HUDEP-2 (cell line): ENCODE measurements at regions not wholly inside any gene's neighbourhood (a gene's known extent, or its start where the extent isn't known, plus 50 kb on each side); places are given as distances from the start of the nearest gene placed in this dataset.
"Not testable (repeated sequence)": the region's sequence is repeated elsewhere in the genome, so short reads cannot be mapped to it uniquely, and the experiment has no call there.

Experiments
- DNase-seq, 76 experiments: peaks; one replicate each; lab custom pipeline; 2025; ENCODE audit not compliant: unreplicated experiment in 76 of 76; lab: John Stamatoyannopoulos, UW

- no peak for DNase-seq
These were observed 129.5 kb upstream of the KLF3 start for GRCh38 chr4:38534344-38535045.

- DNase-seq, result not testable (repeated sequence)
These were observed 128.9 kb upstream of the KLF3 start for GRCh38 chr4:38535071-38535470.

- no peak for DNase-seq
These were observed 128.3 kb upstream of the KLF3 start for GRCh38 chr4:38535717-38536116.

- DNase-seq, result no peak
These were observed 127.3 kb upstream of the KLF3 start for GRCh38 chr4:38536716-38537115.

- no peak for DNase-seq
These were observed 126.3 kb upstream of the KLF3 start for GRCh38 chr4:38537666-38538065.

GRCh38 chr4:38538517-38538916 is 125.5 kb upstream of the KLF3 start:
- no peak for DNase-seq

GRCh38 chr4:38539501-38539900 is 124.5 kb upstream of the KLF3 start:
- peak in 3 of 76 experiments; percentile 2 to 22 (median 12) for DNase-seq

- DNase-seq, result no peak
These were observed 116.9 kb upstream of the KLF3 start for GRCh38 chr4:38547052-38547451.

GRCh38 chr4:38548256-38548655 is 115.7 kb upstream of the KLF3 start:
- DNase-seq, result no peak

- no peak for DNase-seq
These were observed 104.6 kb upstream of the KLF3 start for GRCh38 chr4:38559374-38559773.

GRCh38 chr4:38560340-38560739 is 103.7 kb upstream of the KLF3 start:
- DNase-seq, result no peak

- no peak for DNase-seq
These were observed 103.0 kb upstream of the KLF3 start for GRCh38 chr4:38560768-38561558.

- DNase-seq, result no peak
These were observed 101.2 kb upstream of the KLF3 start for GRCh38 chr4:38562751-38563198.

GRCh38 chr4:38563707-38564495 is 100.1 kb upstream of the KLF3 start:
- DNase-seq, result no peak

- DNase-seq, result peak in 28 of 76 experiments; percentile 0 to 42 (median 6)
These were observed 98.5 kb upstream of the KLF3 start for GRCh38 chr4:38565271-38566199.

- no peak for DNase-seq
These were observed 97.1 kb upstream of the KLF3 start for GRCh38 chr4:38566806-38567398.

- no peak for DNase-seq
These were observed 96.5 kb upstream of the KLF3 start for GRCh38 chr4:38567457-38567856.

- DNase-seq, result no peak
These were observed 95.2 kb upstream of the KLF3 start for GRCh38 chr4:38568768-38569167.

- no peak for DNase-seq
These were observed 93.2 kb upstream of the KLF3 start for GRCh38 chr4:38570647-38571276.
